GM12878 (cell line): ENCODE measurements at regions not wholly inside any gene's neighbourhood (a gene's known extent, or its start where the extent isn't known, plus 50 kb on each side); places are given as distances from the start of the nearest gene placed in this dataset.

Experiments used
- CREM ChIP-seq: IDR thresholded peaks from 2 replicates; pipeline ENCODE4 v1.6.1; 2014; ENCODE audit warnings: antibody characterized with exemption, low read depth
- E2F4 ChIP-seq: IDR thresholded peaks from 2 replicates; pipeline ENCODE4 v1.6.1; 2012; ENCODE audit warnings: low read depth, low read length, improper control_type of control experiment
- MTA3 ChIP-seq: IDR thresholded peaks from 2 replicates; pipeline ENCODE4 v1.6.1; 2012; ENCODE audit warnings: low read length, inconsistent platforms, borderline replicate concordance
- TF ChIP-seq, protein P1 (sequence below), 3 experiments: IDR thresholded peaks in 2 of 3; conservative IDR thresholded peaks in 1 of 3; 2 replicates each; pipeline ENCODE4 v1.5.1; 2011; ENCODE audit warnings: low read depth in 3 of 3, low read length in 3 of 3, mild to moderate bottlenecking in 3 of 3, control low read depth in 2 of 3, moderate library complexity in 2 of 3, inconsistent platforms in 1 of 3, mixed read lengths in 1 of 3; ENCODE audit not compliant: control insufficient read depth in 2 of 3, insufficient read depth in 1 of 3; ENCODE audit errors: extremely low read depth in 1 of 3
- TF ChIP-seq, protein P2 (sequence below): fragments of 450-650 bp; IDR thresholded peaks from 2 replicates; pipeline ENCODE4 v1.6.1; 2017; ENCODE audit warnings: antibody characterized with exemption, mild to moderate bottlenecking, moderate library complexity

- TF ChIP-seq E2F4: no peak
- TF ChIP-seq, protein P1, sequence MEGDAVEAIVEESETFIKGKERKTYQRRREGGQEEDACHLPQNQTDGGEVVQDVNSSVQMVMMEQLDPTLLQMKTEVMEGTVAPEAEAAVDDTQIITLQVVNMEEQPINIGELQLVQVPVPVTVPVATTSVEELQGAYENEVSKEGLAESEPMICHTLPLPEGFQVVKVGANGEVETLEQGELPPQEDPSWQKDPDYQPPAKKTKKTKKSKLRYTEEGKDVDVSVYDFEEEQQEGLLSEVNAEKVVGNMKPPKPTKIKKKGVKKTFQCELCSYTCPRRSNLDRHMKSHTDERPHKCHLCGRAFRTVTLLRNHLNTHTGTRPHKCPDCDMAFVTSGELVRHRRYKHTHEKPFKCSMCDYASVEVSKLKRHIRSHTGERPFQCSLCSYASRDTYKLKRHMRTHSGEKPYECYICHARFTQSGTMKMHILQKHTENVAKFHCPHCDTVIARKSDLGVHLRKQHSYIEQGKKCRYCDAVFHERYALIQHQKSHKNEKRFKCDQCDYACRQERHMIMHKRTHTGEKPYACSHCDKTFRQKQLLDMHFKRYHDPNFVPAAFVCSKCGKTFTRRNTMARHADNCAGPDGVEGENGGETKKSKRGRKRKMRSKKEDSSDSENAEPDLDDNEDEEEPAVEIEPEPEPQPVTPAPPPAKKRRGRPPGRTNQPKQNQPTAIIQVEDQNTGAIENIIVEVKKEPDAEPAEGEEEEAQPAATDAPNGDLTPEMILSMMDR (IDR thresholded peaks at IDR 0.05 in 2 of 3, conservative IDR thresholded peaks at IDR 0.05 in 1 of 3; ENCODE audit: control insufficient read depth in 2 of 3, extremely low read depth in 1 of 3, insufficient read depth in 1 of 3, low read depth in 3 of 3, low read length in 3 of 3): no peak
- no peak for TF ChIP-seq CREM
- TF ChIP-seq, protein P2, sequence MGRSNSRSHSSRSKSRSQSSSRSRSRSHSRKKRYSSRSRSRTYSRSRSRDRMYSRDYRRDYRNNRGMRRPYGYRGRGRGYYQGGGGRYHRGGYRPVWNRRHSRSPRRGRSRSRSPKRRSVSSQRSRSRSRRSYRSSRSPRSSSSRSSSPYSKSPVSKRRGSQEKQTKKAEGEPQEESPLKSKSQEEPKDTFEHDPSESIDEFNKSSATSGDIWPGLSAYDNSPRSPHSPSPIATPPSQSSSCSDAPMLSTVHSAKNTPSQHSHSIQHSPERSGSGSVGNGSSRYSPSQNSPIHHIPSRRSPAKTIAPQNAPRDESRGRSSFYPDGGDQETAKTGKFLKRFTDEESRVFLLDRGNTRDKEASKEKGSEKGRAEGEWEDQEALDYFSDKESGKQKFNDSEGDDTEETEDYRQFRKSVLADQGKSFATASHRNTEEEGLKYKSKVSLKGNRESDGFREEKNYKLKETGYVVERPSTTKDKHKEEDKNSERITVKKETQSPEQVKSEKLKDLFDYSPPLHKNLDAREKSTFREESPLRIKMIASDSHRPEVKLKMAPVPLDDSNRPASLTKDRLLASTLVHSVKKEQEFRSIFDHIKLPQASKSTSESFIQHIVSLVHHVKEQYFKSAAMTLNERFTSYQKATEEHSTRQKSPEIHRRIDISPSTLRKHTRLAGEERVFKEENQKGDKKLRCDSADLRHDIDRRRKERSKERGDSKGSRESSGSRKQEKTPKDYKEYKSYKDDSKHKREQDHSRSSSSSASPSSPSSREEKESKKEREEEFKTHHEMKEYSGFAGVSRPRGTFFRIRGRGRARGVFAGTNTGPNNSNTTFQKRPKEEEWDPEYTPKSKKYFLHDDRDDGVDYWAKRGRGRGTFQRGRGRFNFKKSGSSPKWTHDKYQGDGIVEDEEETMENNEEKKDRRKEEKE: no peak
- no peak for TF ChIP-seq MTA3
These were observed 223.9 kb upstream of the EPHA5 start (continued) for GRCh38 chr4:65893957-65894755.
